GM23338 (cell line): ENCODE measurements at regions not wholly inside any gene's neighbourhood (a gene's known extent, or its start where the extent isn't known, plus 50 kb on each side); places are given as distances from the start of the nearest gene placed in this dataset.

Source experiments
- ATAC-seq: fragments of 200-7000 bp; cut with Tn5 transposase; 3 replicates; pipeline ENCODE4 v1.9.1; 2020
- DNase-seq: peaks from one replicate; pipeline ENCODE4 v3.0.0-alpha.2; 2015; ENCODE audit warnings: low spot score
- H2AFZ ChIP-seq: fragments of 200-600 bp; sonication (generic); 2 replicates; pipeline ENCODE4 v1.8.0; 2016; ENCODE audit warnings: antibody characterized with exemption, mild to moderate bottlenecking, moderate library complexity
- H3F3A ChIP-seq: fragments of 200-600 bp; sonication (generic); replicated peaks from 2 replicates; pipeline ENCODE4 v1.8.0; 2017; ENCODE audit warnings: antibody characterized with exemption, mixed run types, low read depth
- H3K27ac ChIP-seq: fragments of 200-600 bp; sonication (generic); 2 replicates; pipeline ENCODE4 v1.6.1; 2016; ENCODE audit warnings: low read depth
- H3K27me3 ChIP-seq: fragments of 200-600 bp; sonication (generic); 2 replicates; pipeline ENCODE4 v1.8.0; 2016; ENCODE audit warnings: mild to moderate bottlenecking, mixed run types, moderate library complexity; ENCODE audit not compliant: insufficient read depth
- H3K36me3 ChIP-seq: fragments of 200-600 bp; sonication (generic); 2 replicates; pipeline ENCODE4 v1.8.0; 2016; ENCODE audit warnings: mild to moderate bottlenecking; ENCODE audit not compliant: insufficient read depth
- H3K4me1 ChIP-seq: fragments of 200-600 bp; sonication (generic); 2 replicates; pipeline ENCODE4 v1.8.0; 2016; ENCODE audit warnings: mild to moderate bottlenecking, moderate library complexity; ENCODE audit not compliant: insufficient read depth
- H3K4me2 ChIP-seq: fragments of 200-600 bp; sonication (generic); 2 replicates; pipeline ENCODE4 v1.7.1; 2017; ENCODE audit warnings: mixed run types
- H3K4me3 ChIP-seq: fragments of 200-600 bp; sonication (generic); 2 replicates; pipeline ENCODE4 v1.6.1; 2016; ENCODE audit warnings: mixed run types
- H3K79me2 ChIP-seq: fragments of 200-600 bp; sonication (generic); replicated peaks from 2 replicates; pipeline ENCODE4 v1.8.0; 2017; ENCODE audit warnings: mild to moderate bottlenecking; ENCODE audit not compliant: insufficient read depth
- H3K9me2 ChIP-seq: fragments of 200-600 bp; sonication (generic); 2 replicates; pipeline ENCODE4 v1.8.0; 2017; ENCODE audit not compliant: insufficient read depth
- H4K20me1 ChIP-seq: fragments of 200-600 bp; sonication (generic); replicated peaks from 2 replicates; pipeline ENCODE4 v1.8.0; 2017; ENCODE audit warnings: mild to moderate bottlenecking; ENCODE audit not compliant: insufficient read depth
- H3K27ac Mint-ChIP-seq: 2 replicates; pipeline ENCODE4 v1.8.0; 2020; ENCODE audit warnings: inconsistent platforms, mild to moderate bottlenecking, moderate library complexity, mixed read lengths
- H3K27me3 Mint-ChIP-seq: 3 replicates; pipeline ENCODE4 v1.8.0; 2022; ENCODE audit warnings: low read depth, mild to moderate bottlenecking, moderate library complexity, mixed read lengths, inconsistent platforms; ENCODE audit not compliant: insufficient read depth, poor library complexity
- H3K36me3 Mint-ChIP-seq: 3 replicates; pipeline ENCODE4 v1.8.0; 2021; ENCODE audit warnings: low read depth, mild to moderate bottlenecking, inconsistent platforms, moderate library complexity, mixed read lengths
- H3K4me1 Mint-ChIP-seq: 3 replicates; pipeline ENCODE4 v1.8.0; 2020; ENCODE audit warnings: mild to moderate bottlenecking, inconsistent platforms, mixed read lengths
- H3K4me3 Mint-ChIP-seq: 3 replicates; pipeline ENCODE4 v1.8.0; 2021; ENCODE audit warnings: moderate library complexity, mild to moderate bottlenecking, inconsistent platforms, mixed read lengths
- H3K9me3 Mint-ChIP-seq: 3 replicates; pipeline ENCODE4 v1.8.0; 2020; ENCODE audit warnings: moderate library complexity, mild to moderate bottlenecking, inconsistent platforms, mixed read lengths
- EZH2 ChIP-seq: fragments of 200-600 bp; sonication (generic); IDR thresholded peaks from one replicate; pipeline ENCODE4 v1.8.0; 2017; ENCODE audit warnings: antibody characterized with exemption, mild to moderate bottlenecking, low read depth; ENCODE audit not compliant: unreplicated experiment
- EZH2phosphoT487 ChIP-seq: fragments of 200-600 bp; sonication (generic); IDR thresholded peaks from one replicate; pipeline ENCODE4 v1.8.1; 2018; ENCODE audit warnings: antibody characterized with exemption; ENCODE audit not compliant: unreplicated experiment
- JUNB ChIP-seq: IDR thresholded peaks from one replicate; pipeline ENCODE4 v1.6.1; 2016; ENCODE audit warnings: antibody characterized with exemption; ENCODE audit not compliant: unreplicated experiment
- POLR2AphosphoS5 ChIP-seq: IDR thresholded peaks from 2 replicates; pipeline ENCODE4 v1.6.1; 2016; ENCODE audit warnings: antibody characterized with exemption, low read depth
- STAT1 ChIP-seq: IDR thresholded peaks from one replicate; pipeline ENCODE4 v1.6.1; 2016; ENCODE audit warnings: antibody characterized with exemption; ENCODE audit not compliant: unreplicated experiment
- ZNF114 ChIP-seq: fragments of 250-450 bp; sonication (Bioruptor Pico); IDR thresholded peaks from 2 replicates; pipeline ENCODE4 v1.5.0; 2020; ENCODE audit warnings: mild to moderate bottlenecking, moderate library complexity
- ZNF331 ChIP-seq: fragments of 250-450 bp; sonication (Bioruptor Pico); IDR thresholded peaks from 2 replicates; pipeline ENCODE4 v1.5.0; 2020; ENCODE audit warnings: low read depth, mild to moderate bottlenecking, moderate library complexity
- TF ChIP-seq, protein P1 (sequence below): IDR thresholded peaks from one replicate; pipeline ENCODE4 v1.6.1; 2018; ENCODE audit warnings: antibody characterized with exemption; ENCODE audit not compliant: unreplicated experiment
- TF ChIP-seq, protein P2 (sequence below), 2 experiments: fragments of 200-600 bp in 1 of 2; sonication (generic) in 1 of 2; conservative IDR thresholded peaks; 2 replicates each; pipeline versions ENCODE4 v1.5.1 to v1.6.1; 2016 to 2017; ENCODE audit warnings: antibody characterized with exemption in 2 of 2, low read depth in 2 of 2, mild to moderate bottlenecking in 2 of 2, moderate library complexity in 1 of 2
- TF ChIP-seq, protein P3 (sequence below): IDR thresholded peaks from 2 replicates; pipeline ENCODE4 v1.6.1; 2016; ENCODE audit warnings: antibody characterized with exemption

DNA sequence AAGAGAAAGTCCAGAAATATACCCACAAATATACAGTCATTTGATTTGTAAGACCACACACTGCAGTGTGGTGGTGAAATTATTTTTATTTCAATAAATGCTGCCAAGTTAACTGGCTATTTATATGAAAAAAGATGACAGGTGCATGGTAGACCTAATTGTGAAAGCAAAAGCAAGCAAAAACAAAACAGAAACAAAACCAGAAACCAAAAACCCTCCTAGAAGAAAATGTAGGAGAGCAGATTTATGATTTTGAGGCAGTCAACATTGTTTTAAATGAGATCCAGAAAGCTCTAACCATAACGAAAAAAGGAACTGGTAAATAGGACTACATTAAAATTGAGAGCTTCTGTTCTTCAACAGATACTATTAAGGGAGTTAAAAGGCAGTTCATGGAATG lies 303.6 kb downstream of the PRDM2 start (continued):
- TF ChIP-seq, protein P1, sequence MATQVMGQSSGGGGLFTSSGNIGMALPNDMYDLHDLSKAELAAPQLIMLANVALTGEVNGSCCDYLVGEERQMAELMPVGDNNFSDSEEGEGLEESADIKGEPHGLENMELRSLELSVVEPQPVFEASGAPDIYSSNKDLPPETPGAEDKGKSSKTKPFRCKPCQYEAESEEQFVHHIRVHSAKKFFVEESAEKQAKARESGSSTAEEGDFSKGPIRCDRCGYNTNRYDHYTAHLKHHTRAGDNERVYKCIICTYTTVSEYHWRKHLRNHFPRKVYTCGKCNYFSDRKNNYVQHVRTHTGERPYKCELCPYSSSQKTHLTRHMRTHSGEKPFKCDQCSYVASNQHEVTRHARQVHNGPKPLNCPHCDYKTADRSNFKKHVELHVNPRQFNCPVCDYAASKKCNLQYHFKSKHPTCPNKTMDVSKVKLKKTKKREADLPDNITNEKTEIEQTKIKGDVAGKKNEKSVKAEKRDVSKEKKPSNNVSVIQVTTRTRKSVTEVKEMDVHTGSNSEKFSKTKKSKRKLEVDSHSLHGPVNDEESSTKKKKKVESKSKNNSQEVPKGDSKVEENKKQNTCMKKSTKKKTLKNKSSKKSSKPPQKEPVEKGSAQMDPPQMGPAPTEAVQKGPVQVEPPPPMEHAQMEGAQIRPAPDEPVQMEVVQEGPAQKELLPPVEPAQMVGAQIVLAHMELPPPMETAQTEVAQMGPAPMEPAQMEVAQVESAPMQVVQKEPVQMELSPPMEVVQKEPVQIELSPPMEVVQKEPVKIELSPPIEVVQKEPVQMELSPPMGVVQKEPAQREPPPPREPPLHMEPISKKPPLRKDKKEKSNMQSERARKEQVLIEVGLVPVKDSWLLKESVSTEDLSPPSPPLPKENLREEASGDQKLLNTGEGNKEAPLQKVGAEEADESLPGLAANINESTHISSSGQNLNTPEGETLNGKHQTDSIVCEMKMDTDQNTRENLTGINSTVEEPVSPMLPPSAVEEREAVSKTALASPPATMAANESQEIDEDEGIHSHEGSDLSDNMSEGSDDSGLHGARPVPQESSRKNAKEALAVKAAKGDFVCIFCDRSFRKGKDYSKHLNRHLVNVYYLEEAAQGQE, result no peak

DNA sequence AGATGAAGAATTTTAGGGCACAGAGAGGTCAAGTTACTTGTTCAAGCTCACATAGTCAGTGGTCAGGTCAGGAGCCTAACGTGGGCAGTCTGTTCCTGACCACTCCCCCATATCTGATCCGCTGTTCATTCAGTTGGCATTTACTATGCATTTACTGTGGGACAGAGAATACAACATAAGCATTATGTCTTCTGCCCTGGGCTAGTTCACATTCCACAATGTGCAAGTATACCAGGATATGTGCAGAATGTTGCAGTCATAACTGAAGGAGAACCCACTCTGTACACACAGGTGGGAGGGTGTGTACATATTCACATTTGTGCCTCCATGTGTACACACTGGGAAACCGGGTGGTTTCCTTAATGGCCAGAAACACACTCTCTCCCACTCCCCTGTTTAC lies 309.6 kb downstream of the PRDM2 start:
- Histone ChIP-seq H3K9me2 (peaks cover 6% of the 10 kb centered on the region), H3K4me3 (no peak overlapping the region), H2AFZ (no peak overlapping the region), H3K36me3 (no peaks in the 10 kb centered on the region), H3K79me2 (no peaks in the 10 kb centered on the region), H3F3A (no peaks in the 10 kb centered on the region), H3K27ac (no peak overlapping the region), H4K20me1 (no peaks in the 10 kb centered on the region), H3K4me2 (no peak overlapping the region), H3K27me3 (no peaks in the 10 kb centered on the region), H3K4me1 (no peaks in the 10 kb centered on the region)
- no peaks in the 10 kb centered on the region; the same call in 2 of the 3 replicates for H3K36me3 Mint-ChIP-seq
- H3K27ac Mint-ChIP-seq, result no peak overlapping the region
- H3K9me3 Mint-ChIP-seq, result peaks cover 10% of the 10 kb centered on the region
- no peak overlapping the region for H3K4me3 Mint-ChIP-seq
- H3K27me3 Mint-ChIP-seq, result peaks cover 2% of the 10 kb centered on the region
- no peak for DNase-seq
- no peak for ATAC-seq
- peaks cover 9% of the 10 kb centered on the region; the same call in 2 of the 3 replicates for H3K4me1 Mint-ChIP-seq
- TF ChIP-seq, protein P1, result no peak
- TF ChIP-seq STAT1 (no peak), ZNF331 (CRISPR knock-in tag) (no peak), JUNB (no peak), POLR2AphosphoS5 (no peak), EZH2 (no peak), ZNF114 (CRISPR knock-in tag) (no peak), EZH2phosphoT487 (no peak)
- TF ChIP-seq, protein P2, sequence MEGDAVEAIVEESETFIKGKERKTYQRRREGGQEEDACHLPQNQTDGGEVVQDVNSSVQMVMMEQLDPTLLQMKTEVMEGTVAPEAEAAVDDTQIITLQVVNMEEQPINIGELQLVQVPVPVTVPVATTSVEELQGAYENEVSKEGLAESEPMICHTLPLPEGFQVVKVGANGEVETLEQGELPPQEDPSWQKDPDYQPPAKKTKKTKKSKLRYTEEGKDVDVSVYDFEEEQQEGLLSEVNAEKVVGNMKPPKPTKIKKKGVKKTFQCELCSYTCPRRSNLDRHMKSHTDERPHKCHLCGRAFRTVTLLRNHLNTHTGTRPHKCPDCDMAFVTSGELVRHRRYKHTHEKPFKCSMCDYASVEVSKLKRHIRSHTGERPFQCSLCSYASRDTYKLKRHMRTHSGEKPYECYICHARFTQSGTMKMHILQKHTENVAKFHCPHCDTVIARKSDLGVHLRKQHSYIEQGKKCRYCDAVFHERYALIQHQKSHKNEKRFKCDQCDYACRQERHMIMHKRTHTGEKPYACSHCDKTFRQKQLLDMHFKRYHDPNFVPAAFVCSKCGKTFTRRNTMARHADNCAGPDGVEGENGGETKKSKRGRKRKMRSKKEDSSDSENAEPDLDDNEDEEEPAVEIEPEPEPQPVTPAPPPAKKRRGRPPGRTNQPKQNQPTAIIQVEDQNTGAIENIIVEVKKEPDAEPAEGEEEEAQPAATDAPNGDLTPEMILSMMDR (conservative IDR thresholded peaks at IDR 0.05; ENCODE audit: low read depth in 2 of 2), result no peak
- TF ChIP-seq, protein P3, sequence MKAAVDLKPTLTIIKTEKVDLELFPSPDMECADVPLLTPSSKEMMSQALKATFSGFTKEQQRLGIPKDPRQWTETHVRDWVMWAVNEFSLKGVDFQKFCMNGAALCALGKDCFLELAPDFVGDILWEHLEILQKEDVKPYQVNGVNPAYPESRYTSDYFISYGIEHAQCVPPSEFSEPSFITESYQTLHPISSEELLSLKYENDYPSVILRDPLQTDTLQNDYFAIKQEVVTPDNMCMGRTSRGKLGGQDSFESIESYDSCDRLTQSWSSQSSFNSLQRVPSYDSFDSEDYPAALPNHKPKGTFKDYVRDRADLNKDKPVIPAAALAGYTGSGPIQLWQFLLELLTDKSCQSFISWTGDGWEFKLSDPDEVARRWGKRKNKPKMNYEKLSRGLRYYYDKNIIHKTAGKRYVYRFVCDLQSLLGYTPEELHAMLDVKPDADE, result no peak
